ENCODE measurements at regions not wholly inside any gene's neighbourhood (a gene's known extent, or its start where the extent isn't known, plus 50 kb on each side); places are given as distances from the start of the nearest gene placed in this dataset.

GRCh38 chr12:45586486-45586885, 143.0 kb upstream of the ARID2 start:
- DNase-seq (ENCODE audit: low spot score), result no peak
- TF ChIP-seq, protein P1, sequence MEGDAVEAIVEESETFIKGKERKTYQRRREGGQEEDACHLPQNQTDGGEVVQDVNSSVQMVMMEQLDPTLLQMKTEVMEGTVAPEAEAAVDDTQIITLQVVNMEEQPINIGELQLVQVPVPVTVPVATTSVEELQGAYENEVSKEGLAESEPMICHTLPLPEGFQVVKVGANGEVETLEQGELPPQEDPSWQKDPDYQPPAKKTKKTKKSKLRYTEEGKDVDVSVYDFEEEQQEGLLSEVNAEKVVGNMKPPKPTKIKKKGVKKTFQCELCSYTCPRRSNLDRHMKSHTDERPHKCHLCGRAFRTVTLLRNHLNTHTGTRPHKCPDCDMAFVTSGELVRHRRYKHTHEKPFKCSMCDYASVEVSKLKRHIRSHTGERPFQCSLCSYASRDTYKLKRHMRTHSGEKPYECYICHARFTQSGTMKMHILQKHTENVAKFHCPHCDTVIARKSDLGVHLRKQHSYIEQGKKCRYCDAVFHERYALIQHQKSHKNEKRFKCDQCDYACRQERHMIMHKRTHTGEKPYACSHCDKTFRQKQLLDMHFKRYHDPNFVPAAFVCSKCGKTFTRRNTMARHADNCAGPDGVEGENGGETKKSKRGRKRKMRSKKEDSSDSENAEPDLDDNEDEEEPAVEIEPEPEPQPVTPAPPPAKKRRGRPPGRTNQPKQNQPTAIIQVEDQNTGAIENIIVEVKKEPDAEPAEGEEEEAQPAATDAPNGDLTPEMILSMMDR (IDR thresholded peaks at IDR 0.05; ENCODE audit: extremely low read depth, missing control alignments), result no peak

GRCh38 chr12:45587012-45587411, 142.5 kb upstream of the ARID2 start:
- no peak for DNase-seq (ENCODE audit: low spot score)
- TF ChIP-seq, protein P1 (IDR thresholded peaks at IDR 0.05; ENCODE audit: extremely low read depth, missing control alignments), result no peak

DNA sequence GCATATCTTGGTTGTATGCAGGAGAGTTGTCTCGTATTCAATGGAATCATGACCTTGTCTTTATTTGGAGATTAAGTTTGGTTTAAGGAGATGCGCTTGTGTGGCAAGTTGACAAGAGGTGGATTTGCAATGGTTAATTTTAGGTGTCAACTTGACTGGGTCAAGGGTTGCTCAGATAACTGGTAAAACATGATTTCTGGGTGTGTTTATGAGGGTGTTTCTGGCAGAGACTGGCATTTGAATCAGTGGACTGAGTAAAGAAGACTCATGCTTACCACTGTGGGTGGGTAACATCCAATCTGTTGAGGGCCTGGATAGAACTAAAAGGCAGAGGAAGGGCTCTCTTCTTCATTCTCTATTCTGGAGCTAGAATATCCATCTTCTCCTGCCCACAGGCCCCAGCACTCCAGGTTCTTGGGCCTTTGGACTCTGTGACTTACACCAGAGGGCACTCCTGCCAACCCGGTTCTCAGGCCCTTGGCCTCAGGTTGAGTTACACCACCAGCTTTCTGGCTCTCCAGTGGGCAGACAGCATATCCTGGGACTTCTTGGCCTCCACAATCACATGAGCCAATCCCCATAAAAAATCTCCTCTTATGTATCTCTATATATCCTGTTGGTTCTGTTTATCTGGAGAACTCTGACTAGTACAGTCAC, 141.5 kb upstream of the ARID2 start:
- no peak for DNase-seq (ENCODE audit: low spot score)

DNA sequence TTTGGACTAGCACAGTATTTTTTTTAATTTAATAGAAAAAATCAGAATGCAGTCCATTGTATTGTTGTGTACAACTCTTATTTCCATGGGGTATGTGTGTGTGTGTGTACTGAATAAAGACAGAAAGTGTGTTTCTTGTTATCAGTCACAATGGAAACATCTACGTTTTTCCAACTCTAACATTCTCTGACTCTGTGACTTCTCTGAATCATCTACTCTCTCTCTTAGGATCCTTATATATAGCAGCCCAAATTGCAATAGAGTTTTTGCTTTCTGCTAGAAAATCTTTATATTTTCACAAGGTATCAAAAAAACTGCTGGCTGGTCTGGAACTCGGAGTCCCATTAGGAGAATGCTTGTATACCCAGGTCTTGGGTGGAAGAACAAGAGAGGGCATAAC, 138.9 kb upstream of the ARID2 start:
- no peak for DNase-seq (ENCODE audit: low spot score)
- TF ChIP-seq, protein P1 (IDR thresholded peaks at IDR 0.05; ENCODE audit: extremely low read depth, missing control alignments), result no peak

More for the DNA sequence above, 141.5 kb upstream of the ARID2 start:
- TF ChIP-seq, protein P1 (IDR thresholded peaks at IDR 0.05; ENCODE audit: extremely low read depth, missing control alignments), result no peak

GRCh38 chr12:45591635-45592034, 137.9 kb upstream of the ARID2 start:
- no peak for DNase-seq (ENCODE audit: low spot score)

DNA sequence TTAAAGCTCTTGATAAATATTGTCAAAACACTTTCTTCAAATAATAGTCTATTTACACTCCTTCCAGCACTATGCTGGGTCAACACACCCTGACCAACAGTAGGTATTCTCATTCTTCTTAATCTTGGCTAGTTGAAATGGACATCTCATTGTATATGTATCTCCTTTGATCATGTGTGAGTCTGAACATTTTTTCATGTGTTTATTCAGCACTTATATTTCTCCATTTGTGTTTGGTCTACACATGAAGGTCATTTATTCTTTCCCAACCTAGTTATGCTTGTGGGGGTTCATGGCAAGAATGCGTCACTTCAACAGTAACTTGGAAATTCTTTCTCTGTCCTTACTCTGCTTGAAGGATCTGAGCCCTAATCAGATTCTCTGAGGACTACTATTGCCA, 133.1 kb upstream of the ARID2 start:
- TF ChIP-seq, protein P1 (IDR thresholded peaks at IDR 0.05; ENCODE audit: extremely low read depth, missing control alignments), result no peak
- DNase-seq (ENCODE audit: low spot score), result no peak

More at GRCh38 chr12:45591635-45592034, 137.9 kb upstream of the ARID2 start:
- TF ChIP-seq, protein P1 (IDR thresholded peaks at IDR 0.05; ENCODE audit: extremely low read depth, missing control alignments), result no peak

DNA sequence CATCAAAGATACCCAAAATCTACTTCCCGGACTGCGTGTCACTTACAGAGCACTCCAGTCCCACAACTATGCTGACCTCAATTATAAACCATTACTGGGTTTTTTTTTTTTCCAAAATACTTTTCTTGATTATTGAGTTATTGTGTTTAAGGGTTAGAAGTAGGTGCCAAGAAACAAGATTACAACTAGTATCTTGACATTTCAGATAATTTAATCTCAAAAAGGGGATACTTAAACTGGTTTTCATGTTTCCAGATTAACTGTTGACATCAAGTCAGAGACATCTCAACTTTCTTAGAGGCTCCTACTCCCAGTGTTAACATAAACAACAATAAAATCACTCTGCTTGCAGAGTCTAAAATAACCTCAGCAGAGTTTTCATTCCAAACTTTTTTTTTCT, 131.2 kb upstream of the ARID2 start:
- no peak for DNase-seq (ENCODE audit: low spot score)
- TF ChIP-seq, protein P1 (IDR thresholded peaks at IDR 0.05; ENCODE audit: extremely low read depth, missing control alignments), result no peak

Measured in GM20000 (cell line).